Epithelial cell of esophagus (primary cell): ENCODE measurements at regions not wholly inside any gene's neighbourhood (a gene's known extent, or its start where the extent isn't known, plus 50 kb on each side); places are given as distances from the start of the nearest gene placed in this dataset.

ENCODE experiments used
- DNase-seq: peaks from one replicate; pipeline ENCODE4 v3.0.0; 2010; ENCODE audit warnings: low read depth
- H3K4me3 ChIP-seq: 2 replicates; pipeline ENCODE4 v1.5.1; 2011; ENCODE audit warnings: mild to moderate bottlenecking, low read length, control low read depth
- CTCF ChIP-seq: IDR thresholded peaks from 2 replicates; pipeline ENCODE4 v1.5.1; 2011; ENCODE audit warnings: low read depth, mild to moderate bottlenecking, low read length, control low read depth, inconsistent platforms; ENCODE audit not compliant: insufficient read depth; ENCODE audit errors: missing control alignments

DNA sequence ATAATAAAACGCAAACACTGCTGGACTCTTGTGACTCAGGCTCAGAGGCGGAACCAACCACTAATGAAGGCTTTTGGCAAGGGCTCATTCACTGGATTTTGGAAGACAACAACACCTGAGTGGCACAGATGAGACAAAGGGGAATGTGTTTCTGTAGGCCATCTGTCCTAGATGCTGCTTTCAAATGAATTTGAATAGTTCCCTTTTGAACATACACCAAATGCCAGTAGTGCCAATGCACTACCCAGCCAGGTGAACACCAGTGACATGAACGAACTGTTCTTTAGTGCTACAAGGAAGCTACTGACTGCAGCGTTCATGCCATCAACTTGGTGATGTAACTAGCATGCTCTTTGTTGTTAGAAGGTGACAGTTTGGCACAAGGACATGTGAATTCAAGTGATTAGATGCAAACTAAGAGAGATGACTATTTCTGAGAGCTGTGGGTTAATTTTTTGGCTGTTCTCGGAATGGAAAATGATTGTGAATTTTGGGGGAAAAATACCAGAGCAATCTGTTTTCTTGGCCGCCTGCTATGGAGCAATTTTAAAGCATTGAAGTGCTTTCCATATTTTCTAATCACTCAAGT lies 173.7 kb downstream of the SLC24A2 start:
- DNase-seq = no peak
- H3K4me3 ChIP-seq = no peak overlapping the region
- TF ChIP-seq CTCF = no peak

- TF ChIP-seq CTCF = no peak
- no peak for DNase-seq
- no peak overlapping the region for H3K4me3 ChIP-seq
Observed at GRCh38 chr9:19614294-19614693, 174.5 kb downstream of the SLC24A2 start.

GRCh38 chr9:19600538-19600937 lies 188.3 kb downstream of the SLC24A2 start:
- no peak overlapping the region for H3K4me3 ChIP-seq
- no peak for DNase-seq
- no peak for TF ChIP-seq CTCF

GRCh38 chr9:19598722-19599121 lies 189.9 kb downstream of the ACER2 start:
- no peak for DNase-seq
- H3K4me3 ChIP-seq = no peak overlapping the region
- no peak for TF ChIP-seq CTCF

- DNase-seq = no peak
- no peak overlapping the region for H3K4me3 ChIP-seq
- TF ChIP-seq CTCF = no peak
Observed at GRCh38 chr9:19597176-19597575, 188.4 kb downstream of the ACER2 start.

- TF ChIP-seq CTCF = no peak
- no peak for DNase-seq
- H3K4me3 ChIP-seq = no peak overlapping the region
Observed at GRCh38 chr9:19595003-19595402, 186.2 kb downstream of the ACER2 start.

DNA sequence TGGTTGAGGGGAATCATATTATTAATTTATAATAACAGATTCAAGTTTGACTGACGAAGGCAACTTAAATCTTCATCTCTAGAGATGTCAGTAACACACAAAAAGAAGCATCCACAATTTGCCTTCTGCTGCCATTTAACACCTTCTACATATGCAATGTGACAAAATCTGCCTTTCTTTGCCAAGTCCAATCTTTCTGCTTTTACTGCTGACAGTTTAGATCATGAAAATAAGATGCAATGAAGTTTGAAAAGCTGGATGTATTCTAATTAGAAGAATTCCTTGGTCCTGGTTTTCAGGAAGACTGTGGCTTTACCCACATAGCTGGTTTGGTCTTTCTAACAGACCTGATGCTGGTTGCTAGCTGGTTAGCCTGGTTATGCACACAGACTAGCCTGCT lies 178.9 kb downstream of the ACER2 start:
- no peak overlapping the region for H3K4me3 ChIP-seq
- DNase-seq = no peak
- no peak for TF ChIP-seq CTCF
